Breast epithelium (tissue), 3 donors: ENCODE measurements at regions not wholly inside any gene's neighbourhood (a gene's known extent, or its start where the extent isn't known, plus 50 kb on each side); places are given as distances from the start of the nearest gene placed in this dataset.

Experiments
- CTCF ChIP-seq, 3 donors: fragments of 450-650 bp; IDR thresholded peaks; one replicate each; pipeline ENCODE4 v1.5.1; 2016 to 2017; ENCODE audit warnings: antibody characterized with exemption in 3 of 3, mild to moderate bottlenecking in 3 of 3, moderate library complexity in 3 of 3
- POLR2AphosphoS5 ChIP-seq, 3 donors: sonication (generic); formaldehyde crosslinking; IDR thresholded peaks; one replicate each; pipeline ENCODE4 v1.6.1; 2017; ENCODE audit warnings: antibody characterized with exemption in 3 of 3

- TF ChIP-seq CTCF (IDR thresholded peaks at IDR 0.05), result no peak
- TF ChIP-seq POLR2AphosphoS5 (IDR thresholded peaks at IDR 0.05), result no peak
These were observed 63.4 kb upstream of the IL12A start for GRCh38 chr3:159925248-159925647.
